Fibroblast of villous mesenchyme (primary cell): ENCODE measurements at regions not wholly inside any gene's neighbourhood (a gene's known extent, or its start where the extent isn't known, plus 50 kb on each side); places are given as distances from the start of the nearest gene placed in this dataset.

Source experiments
- DNase-seq: peaks from one replicate; pipeline ENCODE4 v3.0.0-alpha.2; 2010; ENCODE audit warnings: low read depth
- H3K4me3 ChIP-seq: 2 replicates; pipeline ENCODE4 v1.5.1; 2011; ENCODE audit warnings: low read depth, mild to moderate bottlenecking, low read length
- TF ChIP-seq, protein P1 (sequence below): IDR thresholded peaks from 2 replicates; pipeline ENCODE4 v1.5.1; 2012; ENCODE audit warnings: low read depth, mild to moderate bottlenecking, low read length; ENCODE audit not compliant: insufficient read depth

DNA sequence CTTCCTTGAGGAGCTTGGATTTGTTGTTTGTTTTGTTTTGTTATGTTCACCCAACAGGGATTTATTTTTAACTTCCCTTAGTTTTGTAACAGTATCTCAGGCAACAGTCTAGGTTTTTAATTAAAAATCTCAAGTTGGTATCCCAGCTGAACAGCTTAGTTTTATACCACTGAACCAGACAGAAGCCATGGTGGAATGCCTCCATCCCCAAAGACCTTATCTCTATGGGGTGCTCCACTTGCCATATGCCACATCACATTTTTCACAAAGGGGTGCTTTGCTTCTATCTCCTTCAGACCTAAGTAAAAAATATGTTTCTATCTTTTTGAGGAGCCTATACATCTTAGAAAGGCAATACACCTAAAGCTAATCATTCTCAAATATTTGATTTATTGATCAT lies 715.8 kb upstream of the KIF2B start:
- no peak overlapping the region for H3K4me3 ChIP-seq
- DNase-seq: no peak
- TF ChIP-seq, protein P1, sequence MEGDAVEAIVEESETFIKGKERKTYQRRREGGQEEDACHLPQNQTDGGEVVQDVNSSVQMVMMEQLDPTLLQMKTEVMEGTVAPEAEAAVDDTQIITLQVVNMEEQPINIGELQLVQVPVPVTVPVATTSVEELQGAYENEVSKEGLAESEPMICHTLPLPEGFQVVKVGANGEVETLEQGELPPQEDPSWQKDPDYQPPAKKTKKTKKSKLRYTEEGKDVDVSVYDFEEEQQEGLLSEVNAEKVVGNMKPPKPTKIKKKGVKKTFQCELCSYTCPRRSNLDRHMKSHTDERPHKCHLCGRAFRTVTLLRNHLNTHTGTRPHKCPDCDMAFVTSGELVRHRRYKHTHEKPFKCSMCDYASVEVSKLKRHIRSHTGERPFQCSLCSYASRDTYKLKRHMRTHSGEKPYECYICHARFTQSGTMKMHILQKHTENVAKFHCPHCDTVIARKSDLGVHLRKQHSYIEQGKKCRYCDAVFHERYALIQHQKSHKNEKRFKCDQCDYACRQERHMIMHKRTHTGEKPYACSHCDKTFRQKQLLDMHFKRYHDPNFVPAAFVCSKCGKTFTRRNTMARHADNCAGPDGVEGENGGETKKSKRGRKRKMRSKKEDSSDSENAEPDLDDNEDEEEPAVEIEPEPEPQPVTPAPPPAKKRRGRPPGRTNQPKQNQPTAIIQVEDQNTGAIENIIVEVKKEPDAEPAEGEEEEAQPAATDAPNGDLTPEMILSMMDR: no peak

DNA sequence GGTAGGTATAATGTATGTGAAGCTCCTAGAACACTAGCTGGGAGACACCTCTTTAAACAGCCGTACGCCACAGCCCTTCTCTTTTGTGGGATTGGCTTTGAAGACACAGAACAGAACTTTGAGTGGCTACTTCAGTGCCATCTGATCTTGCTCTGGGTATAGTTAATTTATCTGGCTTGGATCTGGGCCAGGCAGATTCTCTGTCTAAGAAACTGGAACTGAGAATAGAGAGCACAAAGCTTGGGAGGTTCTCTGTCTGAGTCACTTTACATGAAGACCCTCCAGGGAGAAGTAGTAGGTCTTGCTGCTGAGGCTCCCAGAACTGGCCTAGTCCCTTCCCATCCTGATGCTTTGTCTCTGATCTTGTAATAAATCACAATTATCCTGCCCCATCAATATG lies 721.0 kb upstream of the KIF2B start:
- DNase-seq: no peak
- H3K4me3 ChIP-seq: no peak overlapping the region
- TF ChIP-seq, protein P1: no peak

DNA sequence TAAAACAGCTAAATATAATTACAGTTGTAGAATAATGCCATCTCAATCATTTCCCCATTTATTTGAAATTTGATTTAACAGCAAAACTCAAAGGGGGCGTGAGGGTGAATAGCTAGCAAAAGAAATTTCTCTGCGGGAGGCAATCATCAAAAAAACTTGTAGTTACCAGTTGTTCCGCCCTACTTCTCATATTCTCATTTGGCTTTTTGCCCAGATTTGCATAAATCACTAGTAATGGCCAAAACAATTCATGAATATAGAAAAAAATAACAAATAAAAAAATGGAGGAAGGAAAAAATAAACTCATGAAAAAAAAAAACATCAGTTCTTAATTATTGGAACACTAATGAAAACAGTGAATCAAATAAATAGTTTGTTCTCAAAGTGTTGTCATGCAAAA lies 722.6 kb upstream of the KIF2B start:
- DNase-seq: no peak
- TF ChIP-seq, protein P1: no peak
- H3K4me3 ChIP-seq: no peak overlapping the region

DNA sequence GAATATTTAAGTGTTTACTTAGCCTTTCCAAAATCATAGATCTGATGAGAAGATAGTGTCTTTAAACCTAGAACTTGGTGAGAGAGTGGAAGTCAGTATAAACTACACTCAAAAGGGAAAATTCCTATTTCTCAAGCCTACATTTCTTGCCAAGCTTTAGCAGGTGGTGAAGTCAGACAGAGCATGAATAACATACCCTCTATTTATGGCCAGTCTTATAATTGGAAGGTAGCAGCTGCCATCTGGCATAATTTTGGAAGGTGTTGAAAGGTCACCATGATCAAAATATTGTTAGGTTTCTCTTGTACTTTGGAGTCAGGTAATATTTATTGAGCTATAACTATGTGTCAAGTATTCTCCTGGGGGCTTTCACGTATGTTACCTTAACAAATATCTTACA lies 729.3 kb upstream of the KIF2B start:
- no peak overlapping the region for H3K4me3 ChIP-seq
- no peak for DNase-seq
- TF ChIP-seq, protein P1: no peak

DNA sequence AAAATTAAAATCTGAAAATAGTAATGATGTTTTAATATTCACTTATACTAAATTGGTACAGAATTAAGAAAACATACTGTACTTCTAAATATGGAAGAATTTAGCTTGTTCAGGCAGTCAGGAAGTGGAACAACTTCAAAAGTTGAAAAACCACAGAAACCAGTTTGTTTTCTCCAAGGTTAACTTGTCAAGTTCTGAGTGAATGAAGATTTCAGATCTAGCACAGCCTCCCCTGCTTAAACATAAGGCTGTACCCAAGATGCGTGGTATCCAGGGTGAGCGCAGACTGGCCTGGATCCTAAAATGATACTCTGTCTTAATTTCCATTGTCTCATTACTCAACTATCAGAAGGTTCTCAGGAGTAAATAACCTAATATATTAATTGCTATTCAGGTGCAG lies 730.7 kb upstream of the KIF2B start:
- DNase-seq: no peak
- H3K4me3 ChIP-seq: no peak overlapping the region
- TF ChIP-seq, protein P1: no peak

DNA sequence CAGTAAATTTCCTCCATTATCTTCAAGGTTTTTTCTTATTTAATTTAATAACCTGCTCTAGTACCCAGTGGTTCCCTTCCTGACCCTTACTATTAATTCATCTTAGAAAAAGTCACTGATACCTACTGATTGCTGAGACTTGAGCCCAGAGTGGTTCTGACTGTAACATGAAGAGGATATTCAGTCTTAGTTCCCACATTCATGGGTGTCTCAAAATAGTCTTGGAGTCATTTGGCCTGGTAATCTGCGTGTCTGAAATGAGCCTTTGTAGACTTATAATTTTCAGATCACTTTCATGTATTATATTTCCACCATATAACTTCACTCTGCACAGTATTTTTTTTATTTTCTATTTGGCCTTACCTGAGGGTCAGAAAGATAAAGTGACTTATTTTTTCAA lies 732.0 kb upstream of the KIF2B start:
- H3K4me3 ChIP-seq: no peak overlapping the region
- DNase-seq: no peak
- TF ChIP-seq, protein P1: no peak

DNA sequence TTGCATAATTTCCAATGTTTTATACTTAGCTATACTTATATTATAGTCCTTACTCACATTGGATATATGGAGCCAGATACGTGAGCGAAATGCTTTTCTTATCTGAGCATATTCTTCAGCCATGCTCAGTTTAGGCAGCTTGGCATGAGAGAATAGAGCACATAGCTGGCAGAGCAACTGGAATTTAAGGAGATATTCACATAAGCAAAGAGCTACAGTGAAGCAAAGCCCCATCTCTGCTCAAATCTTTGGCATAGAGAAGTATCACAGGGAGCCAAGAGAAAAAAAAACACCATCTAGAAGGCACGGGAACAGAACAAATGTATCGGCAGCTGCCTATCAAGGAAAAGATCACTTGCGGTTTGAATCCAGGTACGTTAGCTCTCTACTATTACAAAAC lies 734.2 kb upstream of the KIF2B start:
- DNase-seq: no peak
- TF ChIP-seq, protein P1: no peak
- no peak overlapping the region for H3K4me3 ChIP-seq
